Neural progenitor cell (in vitro differentiated cells): ENCODE measurements at regions not wholly inside any gene's neighbourhood (a gene's known extent, or its start where the extent isn't known, plus 50 kb on each side); places are given as distances from the start of the nearest gene placed in this dataset.

Experiments
- DNase-seq: peaks from one replicate; pipeline ENCODE4 v3.0.0-alpha.2; 2016; ENCODE audit warnings: low spot score
- H2AFZ ChIP-seq: fragments of 200-600 bp; sonication (generic); replicated peaks from 2 replicates; pipeline ENCODE4 v1.6.1; 2016; ENCODE audit warnings: antibody characterized with exemption
- H3F3A ChIP-seq: fragments of 200-600 bp; sonication (generic); 2 replicates; pipeline ENCODE4 v1.6.1; 2016; ENCODE audit warnings: antibody characterized with exemption, low read depth
- H3K27ac ChIP-seq: fragments of 200-600 bp; sonication (generic); 2 replicates; pipeline ENCODE4 v1.5.1; 2016; ENCODE audit warnings: mild to moderate bottlenecking
- H3K27me3 ChIP-seq: fragments of 200-600 bp; sonication (generic); 2 replicates; pipeline ENCODE4 v1.6.1; 2016; ENCODE audit warnings: mild to moderate bottlenecking, moderate library complexity
- H3K36me3 ChIP-seq: fragments of 200-600 bp; sonication (generic); 2 replicates; pipeline ENCODE4 v1.5.1; 2016
- H3K4me1 ChIP-seq: fragments of 200-600 bp; sonication (generic); 2 replicates; pipeline ENCODE4 v1.6.1; 2016; ENCODE audit warnings: mixed run types
- H3K4me2 ChIP-seq: fragments of 200-600 bp; sonication (generic); 2 replicates; pipeline ENCODE4 v1.6.1; 2016
- H3K4me3 ChIP-seq: fragments of 200-600 bp; sonication (generic); 2 replicates; pipeline ENCODE4 v1.5.1; 2016
- H3K79me2 ChIP-seq: fragments of 200-600 bp; sonication (generic); 2 replicates; pipeline ENCODE4 v1.6.1; 2016; ENCODE audit warnings: low read depth
- H3K9ac ChIP-seq: fragments of 200-600 bp; sonication (generic); 2 replicates; pipeline ENCODE4 v1.6.1; 2016
- H3K9me3 ChIP-seq: fragments of 200-600 bp; sonication (generic); 2 replicates; pipeline ENCODE4 v1.5.1; 2016; ENCODE audit warnings: low read depth
- H4K20me1 ChIP-seq: fragments of 200-600 bp; sonication (generic); 2 replicates; pipeline ENCODE4 v1.6.1; 2016; ENCODE audit warnings: low read depth
- H3K27ac Mint-ChIP-seq: 3 replicates; pipeline ENCODE4 v1.8.0; 2021; ENCODE audit warnings: mixed read lengths
- H3K27me3 Mint-ChIP-seq: 2 replicates; pipeline ENCODE4 v1.8.0; 2022; ENCODE audit warnings: low read depth, mild to moderate bottlenecking, inconsistent platforms, moderate library complexity, mixed read lengths; ENCODE audit not compliant: insufficient read depth
- H3K36me3 Mint-ChIP-seq: 3 replicates; pipeline ENCODE4 v1.8.0; 2021; ENCODE audit warnings: mixed read lengths
- H3K4me1 Mint-ChIP-seq: 3 replicates; pipeline ENCODE4 v1.8.0; 2021; ENCODE audit warnings: mixed read lengths
- H3K4me3 Mint-ChIP-seq: 3 replicates; pipeline ENCODE4 v1.8.0; 2021; ENCODE audit warnings: mild to moderate bottlenecking, moderate library complexity, mixed read lengths
- H3K9me3 Mint-ChIP-seq: 3 replicates; pipeline ENCODE4 v1.8.0; 2020; ENCODE audit warnings: mixed read lengths
- EZH2 ChIP-seq: fragments of 200-600 bp; sonication (generic); IDR thresholded peaks from 2 replicates; pipeline ENCODE4 v1.6.1; 2017; ENCODE audit warnings: antibody characterized with exemption, mild to moderate bottlenecking, moderate library complexity
- EZH2phosphoT487 ChIP-seq: fragments of 200-600 bp; sonication (generic); IDR thresholded peaks from 2 replicates; pipeline ENCODE4 v1.6.1; 2017; ENCODE audit warnings: antibody characterized with exemption
- TF ChIP-seq, protein P1 (sequence below): fragments of 200-600 bp; sonication (generic); IDR thresholded peaks from 2 replicates; pipeline ENCODE4 v1.5.1; 2017; ENCODE audit warnings: antibody characterized with exemption, mild to moderate bottlenecking

DNA sequence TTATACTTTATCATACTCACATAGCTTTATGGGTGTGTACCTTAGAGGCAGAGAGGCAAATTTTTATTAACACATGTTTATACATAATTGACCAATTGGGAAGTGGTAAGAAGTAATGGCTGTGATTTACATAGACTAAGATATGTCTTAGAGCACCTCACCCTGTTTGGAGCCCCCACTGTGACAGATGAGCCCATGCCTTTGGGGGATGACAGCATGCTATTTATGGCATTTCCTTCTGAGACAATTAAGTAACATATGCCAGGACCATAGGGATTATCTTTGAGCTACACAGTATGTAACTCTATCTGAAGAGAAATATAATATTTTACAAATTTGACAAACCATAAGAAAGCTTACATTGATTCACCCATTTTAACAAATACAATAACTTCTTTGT, 1655.3 kb upstream of the ACVR2A start:
- no peak for DNase-seq
- no peaks in the 10 kb centered on the region for H3K4me1 ChIP-seq
- H3K9ac ChIP-seq: no peak overlapping the region
- no peaks in the 10 kb centered on the region for H3K27me3 ChIP-seq
- H3K9me3 Mint-ChIP-seq: no peaks in the 10 kb centered on the region
- no peak overlapping the region for H3K27ac Mint-ChIP-seq
- H3F3A ChIP-seq: no peaks in the 10 kb centered on the region
- no peak overlapping the region for H3K27ac ChIP-seq
- no peak for TF ChIP-seq EZH2phosphoT487
- no peak for TF ChIP-seq EZH2
- TF ChIP-seq, protein P1, sequence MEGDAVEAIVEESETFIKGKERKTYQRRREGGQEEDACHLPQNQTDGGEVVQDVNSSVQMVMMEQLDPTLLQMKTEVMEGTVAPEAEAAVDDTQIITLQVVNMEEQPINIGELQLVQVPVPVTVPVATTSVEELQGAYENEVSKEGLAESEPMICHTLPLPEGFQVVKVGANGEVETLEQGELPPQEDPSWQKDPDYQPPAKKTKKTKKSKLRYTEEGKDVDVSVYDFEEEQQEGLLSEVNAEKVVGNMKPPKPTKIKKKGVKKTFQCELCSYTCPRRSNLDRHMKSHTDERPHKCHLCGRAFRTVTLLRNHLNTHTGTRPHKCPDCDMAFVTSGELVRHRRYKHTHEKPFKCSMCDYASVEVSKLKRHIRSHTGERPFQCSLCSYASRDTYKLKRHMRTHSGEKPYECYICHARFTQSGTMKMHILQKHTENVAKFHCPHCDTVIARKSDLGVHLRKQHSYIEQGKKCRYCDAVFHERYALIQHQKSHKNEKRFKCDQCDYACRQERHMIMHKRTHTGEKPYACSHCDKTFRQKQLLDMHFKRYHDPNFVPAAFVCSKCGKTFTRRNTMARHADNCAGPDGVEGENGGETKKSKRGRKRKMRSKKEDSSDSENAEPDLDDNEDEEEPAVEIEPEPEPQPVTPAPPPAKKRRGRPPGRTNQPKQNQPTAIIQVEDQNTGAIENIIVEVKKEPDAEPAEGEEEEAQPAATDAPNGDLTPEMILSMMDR: no peak
- H3K9me3 ChIP-seq: no peaks in the 10 kb centered on the region
- H4K20me1 ChIP-seq: no peaks in the 10 kb centered on the region
- H3K27me3 Mint-ChIP-seq: no peaks in the 10 kb centered on the region
- H3K79me2 ChIP-seq: no peaks in the 10 kb centered on the region
- H3K4me3 Mint-ChIP-seq: no peak overlapping the region
- H2AFZ ChIP-seq: no peak overlapping the region
- no peaks in the 10 kb centered on the region for H3K36me3 ChIP-seq
- H3K4me1 Mint-ChIP-seq: no peaks in the 10 kb centered on the region
- no peak overlapping the region for H3K4me3 ChIP-seq
- no peaks in the 10 kb centered on the region for H3K36me3 Mint-ChIP-seq
- H3K4me2 ChIP-seq: no peak overlapping the region

DNA sequence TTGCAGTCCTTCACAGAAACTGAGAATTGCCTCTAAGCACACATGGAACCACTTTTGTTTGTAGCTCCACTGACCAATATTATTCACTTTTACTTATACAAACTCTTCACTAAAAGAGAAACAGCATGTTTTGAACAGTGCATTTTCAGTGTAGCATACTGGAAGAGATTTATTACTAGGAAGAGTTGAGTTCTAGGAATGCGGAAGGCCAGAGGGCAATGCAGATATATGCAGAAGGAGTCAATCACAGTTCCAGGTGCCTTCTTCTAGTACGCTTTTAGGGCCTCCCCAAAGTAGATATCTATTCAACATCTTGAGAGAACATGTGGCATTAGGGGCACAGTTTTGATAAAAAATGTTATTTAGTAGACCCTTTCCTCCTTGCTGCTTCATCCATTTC, 1654.0 kb upstream of the ZEB2 start:
- no peaks in the 10 kb centered on the region for H3K4me1 Mint-ChIP-seq
- no peak overlapping the region for H3K9ac ChIP-seq
- no peak overlapping the region for H3K27ac Mint-ChIP-seq
- no peak overlapping the region for H2AFZ ChIP-seq
- H3F3A ChIP-seq: no peaks in the 10 kb centered on the region
- H3K36me3 ChIP-seq: no peaks in the 10 kb centered on the region
- H3K4me1 ChIP-seq: no peaks in the 10 kb centered on the region
- H3K9me3 ChIP-seq: peaks cover 9% of the 10 kb centered on the region
- no peak overlapping the region for H3K4me2 ChIP-seq
- H3K36me3 Mint-ChIP-seq: no peaks in the 10 kb centered on the region
- H3K4me3 ChIP-seq: no peak overlapping the region
- H4K20me1 ChIP-seq: no peaks in the 10 kb centered on the region
- TF ChIP-seq, protein P1: no peak
- no peak for TF ChIP-seq EZH2
- no peak for DNase-seq
- H3K79me2 ChIP-seq: no peaks in the 10 kb centered on the region
- H3K27me3 Mint-ChIP-seq: no peaks in the 10 kb centered on the region
- peaks cover 8% of the 10 kb centered on the region for H3K9me3 Mint-ChIP-seq
- no peak overlapping the region for H3K4me3 Mint-ChIP-seq
- H3K27ac ChIP-seq: no peak overlapping the region
- no peaks in the 10 kb centered on the region for H3K27me3 ChIP-seq

DNA sequence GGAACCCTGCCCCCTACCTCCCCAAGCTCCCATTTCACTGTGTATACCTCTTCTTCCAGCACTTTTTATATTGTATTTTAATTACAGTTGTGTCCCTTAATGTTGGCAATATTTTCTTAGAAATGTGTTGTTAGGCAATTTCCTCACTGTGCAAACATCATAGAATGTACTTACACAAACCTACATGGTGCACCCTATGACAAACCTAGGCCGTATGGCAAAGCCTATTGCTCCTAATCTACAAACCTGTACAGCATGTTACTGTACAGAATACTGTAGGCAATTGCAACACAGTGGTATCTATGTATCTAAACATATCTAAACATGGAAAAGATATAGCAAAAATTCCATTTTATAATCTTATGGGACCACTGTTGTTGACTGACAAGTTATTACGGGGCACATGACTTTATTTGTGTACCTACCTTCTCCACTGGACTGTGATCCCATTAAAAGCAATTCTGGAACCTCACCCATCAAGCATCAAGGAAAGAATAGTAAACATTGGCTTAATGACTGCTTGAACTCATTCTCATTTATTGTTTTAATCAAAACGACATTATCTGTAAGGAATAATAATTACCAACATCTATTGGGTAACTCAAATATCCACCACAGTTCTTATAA, 1641.5 kb upstream of the ZEB2 start:
- TF ChIP-seq, protein P1: no peak
- TF ChIP-seq EZH2: no peak
- TF ChIP-seq EZH2phosphoT487: no peak
- no peaks in the 10 kb centered on the region for H3K79me2 ChIP-seq
- H3F3A ChIP-seq: no peaks in the 10 kb centered on the region
- no peaks in the 10 kb centered on the region for H3K36me3 Mint-ChIP-seq
- no peaks in the 10 kb centered on the region for H3K27me3 Mint-ChIP-seq
- H3K9ac ChIP-seq: no peak overlapping the region
- no peak overlapping the region for H3K27ac ChIP-seq
- no peak overlapping the region for H3K4me3 ChIP-seq
- H3K27me3 ChIP-seq: no peaks in the 10 kb centered on the region
- no peak overlapping the region for H3K4me3 Mint-ChIP-seq
- H3K4me1 Mint-ChIP-seq: no peaks in the 10 kb centered on the region
- no peak overlapping the region for H3K4me2 ChIP-seq
- no peaks in the 10 kb centered on the region for H4K20me1 ChIP-seq
- H3K36me3 ChIP-seq: no peaks in the 10 kb centered on the region
- no peak overlapping the region for H3K27ac Mint-ChIP-seq
- H3K9me3 Mint-ChIP-seq: no peaks in the 10 kb centered on the region
- H3K4me1 ChIP-seq: no peaks in the 10 kb centered on the region
- no peak for DNase-seq
- no peak overlapping the region for H2AFZ ChIP-seq
- H3K9me3 ChIP-seq: no peaks in the 10 kb centered on the region
